Gastrocnemius medialis (tissue), 4 donors: ENCODE measurements at regions not wholly inside any gene's neighbourhood (a gene's known extent, or its start where the extent isn't known, plus 50 kb on each side); places are given as distances from the start of the nearest gene placed in this dataset.

ENCODE experiments used
- ATAC-seq, 2 donors: fragments of 150-250 bp; one replicate each; pipeline ENCODE4 v1.9.1; 2016
- DNase-seq, 2 donors: peaks; one replicate each; pipeline ENCODE4 v3.0.0-alpha.2; 2019
- H3K27ac ChIP-seq, 4 donors: fragments of 200-600 bp; sonication (generic); 1 replicate in 1 of 4; 2 replicates in 3 of 4; pipeline ENCODE4 v1.5.1; 2016 to 2018; ENCODE audit warnings: mild to moderate bottlenecking in 2 of 4, moderate library complexity in 1 of 4
- H3K27me3 ChIP-seq, 3 donors: fragments of 200-600 bp; sonication (generic) in 2 of 3; 1 replicate in 1 of 3; 2 replicates in 2 of 3; pipeline versions ENCODE4 v1.5.1 to v1.6.0; 2016 to 2019; ENCODE audit warnings: mild to moderate bottlenecking in 1 of 3, moderate library complexity in 1 of 3
- H3K36me3 ChIP-seq, 2 donors: fragments of 200-600 bp; sonication (generic) in 1 of 2; one replicate each; pipeline ENCODE4 v1.5.1; 2017 to 2018
- H3K4me1 ChIP-seq, 2 donors: fragments of 200-600 bp; sonication (generic) in 1 of 2; one replicate each; pipeline ENCODE4 v1.5.1; 2016 to 2017; ENCODE audit warnings: mild to moderate bottlenecking in 2 of 2
- H3K4me3 ChIP-seq, 4 donors: fragments of 200-600 bp; sonication (generic) in 3 of 4; 1 replicate in 1 of 4; 2 replicates in 3 of 4; pipeline ENCODE4 v1.5.1; 2016 to 2019; ENCODE audit warnings: mild to moderate bottlenecking in 2 of 4
- H3K9me3 ChIP-seq, 3 donors: fragments of 200-600 bp; sonication (generic) in 2 of 3; 1 replicate in 1 of 3; 2 replicates in 2 of 3; pipeline ENCODE4 v1.5.1; 2016 to 2019
- POLR2A ChIP-seq, 2 donors: fragments of 450-650 bp; IDR thresholded peaks; one replicate each; pipeline ENCODE4 v1.6.1; 2017; ENCODE audit warnings: antibody characterized with exemption in 2 of 2, mild to moderate bottlenecking in 2 of 2, moderate library complexity in 2 of 2
- in situ Hi-C, 4 donors: fragments of 200-750 bp; cut with MboI; loops; one replicate each; pipeline versions ENCODE4 v1.15.0 to v1.8.0; 2017; ENCODE audit warnings: low sequenced_read_pairs in 4 of 4
- intact Hi-C: fragments of 100-400 bp; cut with DNase I; formaldehyde crosslinking; loops from one replicate; pipeline ENCODE4 v1.15.1; 2023; ENCODE audit warnings: low total_unique reads
- TF ChIP-seq, protein P1 (sequence below), 5 experiments: fragments of 450-650 bp in 3 of 5; fragments of 200-600 bp in 2 of 5; sonication (generic) in 2 of 5; IDR thresholded peaks in 4 of 5; conservative IDR thresholded peaks in 1 of 5; 1 replicate in 4 of 5; 2 replicates in 1 of 5; pipeline ENCODE4 v1.5.1; 2016 to 2019; ENCODE audit warnings: antibody characterized with exemption in 5 of 5, mild to moderate bottlenecking in 3 of 5, moderate library complexity in 3 of 5

DNA sequence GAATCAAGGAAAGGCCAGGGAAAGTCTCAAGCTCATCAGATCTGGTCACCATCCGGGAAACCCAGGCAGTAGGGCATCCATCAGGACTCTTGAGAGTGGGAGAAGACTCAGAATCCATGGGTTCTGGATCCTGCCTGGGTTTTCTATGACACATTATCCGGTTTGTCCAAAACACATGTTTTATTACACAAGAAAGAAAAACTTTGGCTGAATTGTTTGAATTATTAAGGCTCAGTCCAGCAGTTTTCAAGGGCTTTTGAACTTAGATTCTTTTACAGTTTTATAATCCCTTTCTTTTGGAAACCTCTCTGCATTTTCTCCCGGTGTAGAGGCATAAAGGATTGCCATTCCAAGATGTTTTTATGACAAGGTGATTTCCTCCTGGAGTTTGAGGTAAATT is 528.5 kb upstream of the MGMT start:
- ATAC-seq (no peak), DNase-seq (no peak)
- TF ChIP-seq, protein P1, sequence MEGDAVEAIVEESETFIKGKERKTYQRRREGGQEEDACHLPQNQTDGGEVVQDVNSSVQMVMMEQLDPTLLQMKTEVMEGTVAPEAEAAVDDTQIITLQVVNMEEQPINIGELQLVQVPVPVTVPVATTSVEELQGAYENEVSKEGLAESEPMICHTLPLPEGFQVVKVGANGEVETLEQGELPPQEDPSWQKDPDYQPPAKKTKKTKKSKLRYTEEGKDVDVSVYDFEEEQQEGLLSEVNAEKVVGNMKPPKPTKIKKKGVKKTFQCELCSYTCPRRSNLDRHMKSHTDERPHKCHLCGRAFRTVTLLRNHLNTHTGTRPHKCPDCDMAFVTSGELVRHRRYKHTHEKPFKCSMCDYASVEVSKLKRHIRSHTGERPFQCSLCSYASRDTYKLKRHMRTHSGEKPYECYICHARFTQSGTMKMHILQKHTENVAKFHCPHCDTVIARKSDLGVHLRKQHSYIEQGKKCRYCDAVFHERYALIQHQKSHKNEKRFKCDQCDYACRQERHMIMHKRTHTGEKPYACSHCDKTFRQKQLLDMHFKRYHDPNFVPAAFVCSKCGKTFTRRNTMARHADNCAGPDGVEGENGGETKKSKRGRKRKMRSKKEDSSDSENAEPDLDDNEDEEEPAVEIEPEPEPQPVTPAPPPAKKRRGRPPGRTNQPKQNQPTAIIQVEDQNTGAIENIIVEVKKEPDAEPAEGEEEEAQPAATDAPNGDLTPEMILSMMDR (IDR thresholded peaks at IDR 0.05 in 4 of 5, conservative IDR thresholded peaks at IDR 0.05 in 1 of 5) = no peak
- in situ Hi-C loops = no loop called here
- H3K9me3 ChIP-seq = no peaks in the 10 kb centered on the region
- H3K27ac ChIP-seq = no peak overlapping the region
- no peaks in the 10 kb centered on the region for H3K36me3 ChIP-seq
- no peaks in the 10 kb centered on the region for H3K4me1 ChIP-seq
- intact Hi-C loops = loop anchor here (10.0 kb wide), 1 partner anchor 86 kb away; no protein-coding TSS in a partner anchor
- no peak overlapping the region for H3K4me3 ChIP-seq
- no peaks in the 10 kb centered on the region for H3K27me3 ChIP-seq

- Histone ChIP-seq H3K4me1 (no peaks in the 10 kb centered on the region), H3K27ac (no peak overlapping the region), H3K36me3 (no peaks in the 10 kb centered on the region), H3K27me3 (no peaks in the 10 kb centered on the region), H3K9me3 (no peaks in the 10 kb centered on the region), H3K4me3 (no peak overlapping the region)
- TF ChIP-seq, protein P1 (IDR thresholded peaks at IDR 0.05 in 4 of 5, conservative IDR thresholded peaks at IDR 0.05 in 1 of 5) = no peak
- no peak for TF ChIP-seq POLR2A (IDR thresholded peaks at IDR 0.05)
- ATAC-seq (no peak), DNase-seq (no peak)
- in situ Hi-C loops = no loop called here
- intact Hi-C loops = no loop called here
Observed at GRCh38 chr10:128940081-128940480, 527.0 kb upstream of the MGMT start.

- in situ Hi-C loops (no loop called here), intact Hi-C loops (no loop called here)
- DNase-seq = no peak
- Histone ChIP-seq H3K27me3 (no peaks in the 10 kb centered on the region), H3K36me3 (no peaks in the 10 kb centered on the region), H3K4me3 (no peak overlapping the region), H3K27ac (no peak overlapping the region), H3K9me3 (no peaks in the 10 kb centered on the region), H3K4me1 (no peaks in the 10 kb centered on the region)
- no peak for ATAC-seq
- TF ChIP-seq, protein P1 (IDR thresholded peaks at IDR 0.05 in 4 of 5, conservative IDR thresholded peaks at IDR 0.05 in 1 of 5) = no peak
- no peak for TF ChIP-seq POLR2A (IDR thresholded peaks at IDR 0.05)
Observed at GRCh38 chr10:128943111-128943510, 523.9 kb upstream of the MGMT start.

- TF ChIP-seq, protein P1 (IDR thresholded peaks at IDR 0.05 in 4 of 5, conservative IDR thresholded peaks at IDR 0.05 in 1 of 5) = no peak
- no peak for TF ChIP-seq POLR2A (IDR thresholded peaks at IDR 0.05)
- no peak for ATAC-seq
- DNase-seq = no peak
- Histone ChIP-seq H3K36me3 (no peaks in the 10 kb centered on the region), H3K4me3 (no peak overlapping the region), H3K27me3 (no peaks in the 10 kb centered on the region), H3K9me3 (no peaks in the 10 kb centered on the region), H3K27ac (no peak overlapping the region), H3K4me1 (no peaks in the 10 kb centered on the region)
- intact Hi-C loops (no loop called here), in situ Hi-C loops (no loop called here)
Observed at GRCh38 chr10:128945398-128945797, 521.6 kb upstream of the MGMT start.

DNA sequence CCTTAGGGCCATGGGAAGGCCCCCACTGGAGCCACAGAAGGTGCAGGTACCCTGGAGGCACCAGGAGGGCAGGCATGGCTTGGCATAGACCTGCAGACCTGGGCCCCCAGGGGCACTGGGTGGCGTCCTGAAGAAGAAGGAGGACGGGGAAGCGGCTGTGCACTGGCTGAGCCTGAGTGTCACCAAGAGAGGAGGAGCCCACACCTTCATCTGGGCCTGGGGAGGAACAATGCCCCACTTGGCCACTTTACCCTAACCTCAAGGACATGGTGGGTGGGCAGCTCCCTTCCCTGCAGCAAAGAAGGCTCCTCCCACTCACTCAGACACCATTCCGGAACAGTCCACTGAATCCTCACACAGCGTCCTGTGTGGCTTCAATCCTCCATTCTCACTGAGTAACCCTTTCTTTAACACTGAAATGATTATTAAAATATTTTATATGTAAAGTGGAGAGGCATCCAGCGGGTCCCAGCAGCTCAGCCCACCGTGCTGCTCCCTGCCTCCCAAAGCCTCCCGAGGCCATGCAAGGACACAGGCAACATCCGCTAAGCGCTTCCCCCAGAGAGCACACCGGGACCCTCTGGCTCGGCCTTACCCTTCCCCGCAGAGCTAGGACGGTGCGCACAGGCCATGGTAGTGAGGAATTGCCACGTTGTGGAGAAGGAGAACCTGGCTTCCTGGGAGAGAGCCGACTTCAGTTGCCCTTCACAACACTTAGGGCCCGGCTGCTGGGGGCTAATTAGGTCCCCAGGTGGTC is 516.7 kb upstream of the MGMT start:
- TF ChIP-seq, protein P1 (IDR thresholded peaks at IDR 0.05 in 4 of 5, conservative IDR thresholded peaks at IDR 0.05 in 1 of 5) = no peak
- no peak for TF ChIP-seq POLR2A (IDR thresholded peaks at IDR 0.05)
- H3K36me3 ChIP-seq = no peaks in the 10 kb centered on the region
- H3K27ac ChIP-seq = no peak overlapping the region
- ATAC-seq (no peak), DNase-seq (no peak)
- no peaks in the 10 kb centered on the region for H3K9me3 ChIP-seq
- H3K4me3 ChIP-seq = no peak overlapping the region
- no peaks in the 10 kb centered on the region for H3K4me1 ChIP-seq
- intact Hi-C loops (no loop called here), in situ Hi-C loops (no loop called here)
- no peaks in the 10 kb centered on the region for H3K27me3 ChIP-seq
